CD4-positive, alpha-beta T cell treated with Interleukin-21 for 1 hour (primary cell): ENCODE measurements at regions not wholly inside any gene's neighbourhood (a gene's known extent, or its start where the extent isn't known, plus 50 kb on each side); places are given as distances from the start of the nearest gene placed in this dataset.
"Not testable (repeated sequence)": the region's sequence is repeated elsewhere in the genome, so short reads cannot be mapped to it uniquely, and the experiment has no call there.

Experiments used
- DNase-seq: peaks from one replicate; pipeline ENCODE4 v3.0.0-alpha.2; 2020

DNA sequence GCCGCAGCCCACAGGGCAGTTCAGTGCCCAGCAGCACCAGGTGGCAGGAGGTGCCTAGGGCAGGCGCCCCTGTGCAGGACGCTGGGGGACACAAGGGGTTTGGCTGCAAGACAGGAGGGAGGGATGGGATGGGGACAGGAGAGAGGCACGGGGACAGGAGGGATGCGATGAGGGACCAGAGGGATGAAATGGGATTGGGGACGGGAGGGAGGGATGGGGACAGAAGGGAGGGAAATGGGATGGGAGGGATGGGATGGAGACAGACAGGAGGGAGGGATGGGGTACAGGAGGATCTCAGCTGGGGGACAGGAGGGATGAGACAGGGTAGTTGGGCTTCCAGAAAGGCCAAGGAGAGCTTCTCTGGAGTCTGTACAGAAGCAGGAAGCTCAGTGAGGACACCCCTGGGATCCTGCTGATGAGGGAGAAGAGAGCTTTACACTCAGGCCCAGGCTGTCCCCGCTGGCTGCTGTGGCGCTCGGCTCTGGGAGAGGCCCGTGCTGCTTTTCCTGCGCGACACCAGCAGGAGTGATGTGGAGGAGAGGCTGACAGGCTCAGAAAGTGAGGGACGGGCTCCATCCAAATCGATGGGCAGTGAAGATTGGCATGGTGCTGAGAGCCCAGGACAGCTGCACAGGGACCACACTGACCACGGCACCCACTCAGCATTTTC, 400.8 kb downstream of the SMOC2 start:
- no peak for DNase-seq

DNA sequence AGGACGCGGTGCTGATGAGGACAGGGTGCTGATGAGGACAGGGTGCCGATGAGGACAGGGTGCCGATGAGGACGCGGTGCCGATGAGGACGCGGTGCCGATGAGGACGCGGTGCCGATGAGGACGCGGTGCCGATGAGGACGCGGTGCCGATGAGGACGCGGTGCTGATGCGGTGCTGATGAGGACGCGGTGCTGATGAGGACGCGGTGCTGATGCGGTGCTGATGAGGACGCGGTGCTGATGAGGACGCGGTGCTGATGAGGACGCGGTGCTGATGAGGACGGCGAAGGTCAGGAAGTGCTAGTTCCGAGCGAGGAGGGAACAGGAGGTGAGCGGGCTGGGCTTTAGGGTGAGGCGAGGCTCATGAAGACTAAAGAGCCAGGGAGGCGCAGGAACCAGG, 399.9 kb downstream of the SMOC2 start:
- DNase-seq, result not testable (repeated sequence)

DNA sequence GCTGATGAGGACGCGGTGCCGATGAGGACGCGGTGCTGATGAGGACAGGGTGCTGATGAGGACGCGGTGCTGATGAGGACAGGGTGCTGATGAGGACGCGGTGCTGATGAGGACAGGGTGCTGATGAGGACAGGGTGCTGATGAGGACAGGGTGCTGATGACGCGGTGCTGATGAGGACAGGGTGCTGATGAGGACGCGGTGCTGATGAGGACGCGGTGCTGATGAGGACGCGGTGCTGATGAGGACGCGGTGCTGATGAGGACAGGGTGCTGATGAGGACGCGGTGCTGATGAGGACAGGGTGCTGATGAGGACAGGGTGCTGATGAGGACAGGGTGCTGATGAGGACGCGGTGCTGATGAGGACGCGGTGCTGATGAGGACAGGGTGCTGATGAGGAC, 399.3 kb downstream of the SMOC2 start:
- not testable (repeated sequence) for DNase-seq

DNA sequence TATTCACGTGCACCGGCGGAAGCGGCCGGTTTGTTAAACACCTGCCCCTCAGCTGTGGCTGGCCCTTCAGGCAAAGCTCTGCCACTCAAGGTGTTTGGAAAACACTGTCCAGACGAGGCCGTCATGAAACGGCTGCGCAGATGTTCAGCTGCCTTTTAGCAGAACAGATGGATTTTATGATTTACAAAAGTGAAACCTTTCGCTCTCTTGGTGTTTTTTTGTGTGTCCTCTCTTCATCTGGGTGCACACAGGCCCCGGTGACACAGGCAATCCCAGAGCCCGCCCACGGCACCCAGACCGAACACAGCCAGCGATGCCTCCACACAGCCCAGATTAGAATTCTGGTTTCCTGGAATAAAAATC, 397.0 kb downstream of the SMOC2 start:
- DNase-seq, result no peak

DNA sequence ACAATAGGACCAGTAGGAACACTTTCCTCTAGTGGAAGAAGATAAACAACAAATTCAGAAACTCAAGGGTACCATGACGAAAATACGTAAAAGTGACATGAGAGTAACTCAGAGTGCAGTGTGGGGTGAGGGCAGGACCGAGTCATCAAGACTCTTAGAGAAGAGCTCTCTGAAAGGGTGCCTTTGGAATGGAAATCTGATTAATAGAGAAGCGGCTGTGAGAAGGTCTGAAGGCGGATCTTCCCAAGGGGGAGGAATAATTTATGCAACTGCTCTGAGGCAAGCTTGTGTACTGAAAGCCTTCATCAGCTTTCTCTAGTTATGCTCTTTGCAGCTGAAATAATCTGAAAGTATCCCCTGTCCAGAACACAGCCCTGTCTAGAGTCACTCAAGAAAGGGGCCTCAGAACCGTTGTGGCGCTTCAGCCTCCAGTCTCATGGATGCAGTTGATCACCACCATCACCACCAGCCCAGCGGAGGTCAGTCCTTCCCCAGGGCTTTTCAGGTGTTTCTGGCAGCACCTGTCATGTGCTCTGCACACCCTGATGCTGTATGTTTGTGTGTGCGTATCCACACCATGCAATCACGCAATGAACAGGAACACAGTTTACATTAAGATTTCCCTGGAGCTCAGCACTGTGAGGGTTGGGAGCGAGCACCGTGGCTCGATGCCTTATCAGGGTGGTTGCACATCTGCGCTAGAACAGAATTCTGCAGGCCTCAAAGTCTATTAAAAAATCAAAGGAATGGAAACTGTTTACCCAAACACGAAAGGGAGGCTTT, 396.5 kb downstream of the SMOC2 start:
- DNase-seq, result no peak

DNA sequence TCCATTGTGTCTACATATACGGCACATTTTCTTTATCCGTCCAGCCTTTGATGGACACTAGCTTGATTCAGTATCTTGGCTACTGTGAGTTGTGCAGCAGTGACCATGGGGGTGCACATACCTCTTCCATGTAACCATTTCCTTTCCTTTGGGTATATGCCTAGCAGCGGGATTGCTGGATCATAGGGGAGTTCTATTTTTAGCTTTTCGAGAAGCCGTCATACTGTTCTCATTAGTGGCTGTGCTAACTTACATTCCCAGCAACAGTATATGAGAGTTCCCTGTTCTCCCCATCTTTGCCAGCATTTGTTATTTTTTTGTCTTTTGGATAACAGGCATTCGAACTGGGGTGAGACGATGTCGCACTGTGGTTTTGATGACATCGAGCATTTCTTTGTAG, 395.0 kb downstream of the SMOC2 start:
- DNase-seq, result no peak

DNA sequence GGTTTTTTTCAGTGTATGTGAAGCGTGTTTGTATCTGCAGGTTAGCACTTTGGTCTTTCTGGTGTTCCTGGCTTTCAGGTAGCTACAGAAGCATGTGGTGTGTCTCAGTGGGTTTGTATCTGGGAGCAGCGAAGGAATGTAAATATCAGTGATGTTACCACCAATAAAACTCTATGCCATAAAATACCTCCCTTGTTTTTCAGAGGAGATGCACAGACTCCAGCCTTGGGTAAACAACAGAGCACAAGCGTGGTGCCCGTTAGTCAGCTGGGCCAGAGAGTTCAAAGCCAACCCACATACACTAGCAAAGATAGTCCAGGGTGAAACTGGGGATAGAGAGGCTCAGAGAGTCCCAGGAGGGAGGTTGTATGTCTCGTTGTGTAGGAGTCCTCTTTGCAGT, 393.8 kb downstream of the SMOC2 start:
- DNase-seq, result no peak

DNA sequence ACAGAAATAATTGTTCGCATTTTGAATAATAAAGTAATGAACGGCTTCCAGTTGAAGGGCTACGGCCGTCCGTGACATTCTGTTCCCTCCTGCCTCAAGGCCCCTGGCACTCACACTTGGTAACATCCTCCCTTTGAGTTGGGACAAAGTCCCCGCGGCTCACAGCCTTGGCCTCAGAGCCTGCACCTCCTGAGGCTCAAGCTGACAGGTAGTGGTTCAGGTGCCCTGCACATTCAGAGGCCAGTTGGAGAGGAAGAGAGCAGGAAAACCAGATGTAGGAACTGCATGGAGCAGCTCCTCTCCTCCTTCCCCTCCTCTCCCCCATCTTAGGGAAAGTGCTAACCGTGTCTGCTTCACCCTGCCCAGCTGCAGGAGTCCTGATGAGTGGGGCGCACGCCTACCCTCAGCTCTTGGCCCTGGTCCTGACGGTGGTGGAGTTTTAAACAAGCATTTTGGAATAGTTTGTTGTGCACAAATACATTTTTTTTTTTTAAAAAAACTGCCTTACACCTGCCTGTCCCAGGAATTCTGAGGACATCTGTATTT, 393.1 kb downstream of the SMOC2 start:
- no peak for DNase-seq

DNA sequence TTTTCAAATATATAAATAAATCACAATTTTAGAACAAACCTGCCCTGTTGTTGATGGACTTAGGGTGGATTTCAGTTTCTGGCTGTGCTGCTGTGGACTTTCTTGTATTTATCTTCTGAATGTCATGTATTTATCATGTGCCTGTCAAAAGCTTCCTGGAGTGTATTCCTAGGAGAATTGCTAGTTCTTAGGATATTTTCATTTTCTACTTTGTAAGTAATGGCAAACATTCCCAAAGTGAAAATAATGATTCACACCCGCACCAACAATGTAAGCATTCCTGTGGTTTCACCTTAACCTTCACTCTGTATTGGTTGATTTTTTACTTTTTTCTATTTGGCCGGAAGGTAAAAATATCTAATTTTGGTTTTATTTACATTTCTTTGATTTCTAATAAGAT, 387.8 kb downstream of the SMOC2 start:
- no peak for DNase-seq

DNA sequence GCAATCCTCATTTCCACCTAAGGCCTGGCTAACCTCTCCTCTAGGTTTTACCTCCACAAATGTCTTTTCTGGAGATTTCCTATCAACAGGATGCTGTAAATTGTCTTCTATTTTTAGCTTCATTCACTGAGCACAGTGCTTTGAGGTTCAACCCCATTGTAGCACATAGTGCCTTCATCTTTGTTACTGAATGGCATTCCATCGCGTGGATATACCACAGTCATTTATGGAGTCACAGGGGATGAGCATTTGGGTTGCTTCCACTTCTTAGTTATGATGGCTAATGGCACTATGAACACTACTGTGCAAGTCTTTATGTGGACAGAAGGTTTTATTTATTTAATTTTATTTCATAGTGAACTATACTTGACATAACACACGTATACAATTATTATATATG, 387.1 kb downstream of the SMOC2 start:
- DNase-seq, result no peak

DNA sequence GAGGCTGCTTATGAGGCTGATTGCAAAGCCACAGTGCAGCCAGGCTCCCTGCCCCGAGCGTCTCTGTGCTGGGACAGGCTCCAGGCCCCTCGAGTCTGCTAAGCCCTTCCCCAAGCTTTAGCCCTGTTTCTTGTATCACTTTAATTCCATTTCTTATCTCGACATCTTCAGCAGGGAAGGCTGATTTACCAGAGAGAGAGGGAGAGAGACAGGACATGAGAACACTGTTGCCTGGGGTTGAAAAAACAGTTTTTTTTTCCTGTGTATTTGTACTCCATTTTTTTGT, 386.5 kb downstream of the SMOC2 start:
- DNase-seq, result no peak

DNA sequence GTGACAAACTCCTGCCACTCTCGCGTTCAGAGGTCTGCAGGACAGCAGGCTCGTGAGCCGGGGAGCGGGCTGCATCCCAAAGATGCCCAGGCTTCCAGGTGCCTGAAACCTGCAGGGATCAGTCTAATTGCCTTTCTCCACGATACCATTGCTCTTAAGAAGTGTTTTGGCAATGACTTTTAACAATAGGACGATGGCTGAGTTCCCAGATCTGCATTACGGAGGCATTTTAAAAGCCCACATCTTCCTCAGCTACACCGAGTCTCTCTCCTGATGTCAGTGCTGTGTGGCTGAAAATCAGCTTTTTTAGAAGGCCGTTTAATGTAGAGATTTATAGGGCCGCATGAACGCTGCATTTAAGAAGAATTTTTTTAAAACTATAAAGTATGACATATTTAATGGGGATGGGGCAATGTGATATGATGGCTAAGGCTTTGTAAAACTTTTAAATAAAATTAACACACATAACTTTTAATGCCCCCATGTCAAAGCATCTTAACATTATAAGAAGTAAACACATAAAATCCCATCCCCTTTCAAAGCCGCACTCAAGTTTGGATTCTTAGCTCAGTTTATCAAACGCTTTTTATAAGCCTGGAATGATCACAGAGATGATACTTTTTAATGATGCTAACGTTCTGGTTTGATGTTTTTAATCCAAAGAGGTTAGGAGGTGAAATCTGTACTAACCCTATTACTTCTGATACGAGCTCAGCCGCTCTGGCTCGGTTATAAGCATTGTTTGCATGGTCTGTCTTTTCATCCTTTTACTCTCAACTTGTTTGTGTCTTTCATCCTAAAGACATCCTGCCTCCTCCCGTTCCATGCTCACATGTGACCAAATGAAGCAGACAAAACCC, 386.0 kb downstream of the SMOC2 start:
- no peak for DNase-seq

DNA sequence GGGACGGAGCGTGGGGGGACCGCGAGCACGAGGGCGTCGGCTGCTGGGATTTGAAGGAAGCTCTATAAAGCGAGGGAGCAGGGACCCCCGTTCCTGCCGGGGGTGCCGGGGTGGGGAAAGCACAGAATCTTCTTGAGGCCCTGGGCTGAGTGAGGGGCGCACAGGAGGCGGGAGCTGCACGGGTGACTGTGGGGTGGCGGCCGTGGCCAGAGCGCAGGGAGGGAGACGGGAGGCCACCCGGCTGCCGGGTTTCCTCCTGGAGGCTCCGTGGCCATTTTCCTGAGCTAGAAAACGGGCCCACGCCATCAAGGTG, 385.1 kb downstream of the SMOC2 start:
- no peak for DNase-seq

DNA sequence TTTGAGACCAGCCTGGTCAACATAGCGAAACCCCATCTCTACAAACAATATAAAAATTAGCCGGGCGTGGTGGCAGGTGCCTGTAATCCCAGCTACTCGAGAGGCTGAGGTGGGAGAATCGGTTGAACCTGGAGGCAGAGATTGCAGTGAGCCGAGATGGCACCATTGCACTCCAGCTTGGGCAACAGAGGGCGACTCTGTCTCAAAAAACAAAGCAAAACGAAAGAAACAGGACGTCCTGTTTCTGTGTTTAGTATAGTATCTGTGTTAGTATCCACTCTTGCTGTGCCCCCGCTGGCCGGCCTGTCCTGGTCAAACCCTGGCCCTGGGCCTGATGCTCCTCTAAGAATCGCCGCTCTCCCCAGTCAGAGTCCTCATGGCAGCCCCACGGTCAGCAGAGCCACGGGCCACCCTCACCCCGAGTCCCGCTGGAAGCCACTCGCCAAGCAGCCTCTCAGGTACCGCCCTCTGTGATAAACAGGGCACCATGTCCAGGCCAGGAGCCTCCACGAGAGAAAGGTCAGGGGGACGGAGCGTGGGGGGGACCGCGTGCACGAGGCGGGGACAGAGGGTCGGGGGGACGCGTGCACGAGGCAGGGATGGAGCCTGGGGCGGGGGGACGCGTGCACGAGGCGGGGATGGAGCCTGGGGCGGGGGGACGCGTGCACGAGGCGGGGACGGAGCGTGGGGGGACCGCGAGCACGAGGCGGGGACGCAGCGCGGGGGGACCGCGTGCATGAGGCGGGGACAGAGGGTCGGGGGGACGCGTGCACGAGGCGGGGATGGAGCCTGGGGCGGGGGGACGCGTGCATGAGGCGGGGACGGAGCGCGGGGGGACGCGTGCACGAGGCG, 384.5 kb downstream of the SMOC2 start:
- DNase-seq, result no peak

DNA sequence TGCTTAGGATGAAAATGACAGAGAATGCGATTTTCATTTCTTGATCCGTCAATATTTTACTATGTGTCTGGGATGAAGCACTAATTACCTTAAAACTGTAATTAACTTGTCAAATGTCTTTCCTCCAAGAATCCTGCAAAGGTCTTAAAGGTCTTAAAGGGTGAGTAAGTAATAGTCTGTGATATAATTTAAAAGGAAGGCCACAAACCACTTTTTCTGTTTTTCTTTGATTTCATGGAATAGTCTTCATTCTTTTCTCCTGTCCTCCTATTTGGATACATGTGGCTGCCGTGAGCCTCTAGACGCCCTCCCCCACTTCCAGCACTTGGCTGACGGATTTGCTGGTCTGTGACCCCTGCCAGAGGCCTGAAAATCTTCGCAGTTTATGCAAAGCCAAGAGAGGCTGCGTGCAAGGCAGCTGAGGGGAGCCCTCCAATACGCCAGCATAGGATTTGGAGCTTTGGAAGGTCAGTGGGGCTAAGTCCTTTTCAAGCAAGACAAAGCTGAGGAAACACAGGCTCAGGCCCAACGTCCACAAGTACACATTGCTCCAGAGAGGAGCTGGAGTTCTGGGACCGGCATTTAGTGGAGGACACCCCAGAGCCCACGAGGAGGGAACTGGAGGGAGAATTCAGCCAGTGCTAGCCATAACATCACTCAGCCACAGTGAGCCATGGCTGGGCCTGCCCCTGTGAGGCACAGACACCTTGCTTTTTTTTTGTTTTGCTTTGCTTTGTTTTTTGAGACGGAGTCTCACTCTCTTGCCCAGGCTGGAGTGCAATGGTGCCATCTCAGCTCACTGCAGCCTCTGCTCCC, 382.6 kb downstream of the SMOC2 start:
- no peak for DNase-seq

DNA sequence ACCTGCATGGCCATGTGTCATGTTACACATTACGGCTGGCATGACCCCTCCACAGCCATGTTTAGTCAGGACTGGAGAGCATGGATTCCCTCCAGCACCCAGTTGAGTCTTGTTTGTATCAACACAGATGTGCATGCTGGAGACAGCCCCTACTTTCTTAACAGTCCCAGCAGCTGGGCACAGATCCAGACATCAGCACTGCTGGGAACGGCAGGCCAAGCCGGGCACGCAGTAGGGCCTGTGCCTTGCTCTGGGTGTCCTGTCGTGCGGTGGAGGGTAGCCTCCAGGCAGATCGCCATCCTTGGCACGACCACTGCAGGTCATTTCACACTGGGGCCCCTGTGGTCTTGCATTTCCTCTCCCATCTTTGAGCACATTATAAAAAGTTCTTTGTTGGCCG, 381.4 kb downstream of the SMOC2 start:
- no peak for DNase-seq

DNA sequence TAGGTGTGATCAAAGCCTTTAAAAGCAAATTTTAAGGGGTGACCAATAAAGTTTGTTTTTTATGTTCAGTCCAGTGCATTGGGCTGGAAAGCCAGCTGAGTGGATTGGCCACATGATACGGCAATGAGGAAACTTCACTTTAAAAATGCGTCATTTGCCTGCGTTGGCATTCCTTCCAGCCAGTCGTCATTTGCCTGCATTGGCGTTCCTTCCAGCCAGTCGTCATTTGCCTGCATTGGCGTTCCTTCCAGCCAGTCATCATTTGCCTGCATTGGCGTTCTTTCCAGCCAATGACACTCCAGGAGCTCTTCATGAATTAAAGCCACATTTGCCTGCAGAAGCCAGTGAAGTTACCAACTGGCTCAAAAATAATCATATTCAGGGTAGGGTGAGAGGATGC, 378.6 kb downstream of the SMOC2 start:
- no peak for DNase-seq

DNA sequence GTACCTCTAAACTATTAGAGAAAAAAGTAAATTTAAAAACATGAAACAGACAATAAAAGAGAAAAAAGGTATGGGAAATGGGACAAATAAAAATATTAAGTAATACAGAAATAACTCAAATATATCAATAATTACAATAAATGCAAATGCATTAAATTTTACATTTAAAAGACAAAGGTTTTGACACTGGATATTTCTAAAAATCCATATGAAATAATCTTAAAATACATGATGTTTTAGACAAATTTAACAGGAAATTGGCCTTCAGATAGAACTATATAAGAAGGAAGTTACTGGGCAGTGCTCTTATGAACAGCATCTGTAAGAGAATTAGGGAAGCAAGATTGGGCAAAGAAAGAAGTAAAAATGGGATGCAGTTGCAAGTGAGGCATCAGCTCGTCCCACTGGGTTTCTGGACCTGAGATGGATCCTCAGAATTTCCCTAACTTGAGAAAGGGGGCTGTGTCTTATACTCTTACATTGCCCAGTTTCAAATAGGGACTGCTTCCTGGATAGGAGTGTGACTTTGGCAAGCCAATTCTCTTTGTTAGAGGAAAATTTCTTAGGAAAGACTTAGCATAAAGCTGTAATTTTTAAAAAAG, 376.7 kb downstream of the SMOC2 start:
- no peak for DNase-seq

DNA sequence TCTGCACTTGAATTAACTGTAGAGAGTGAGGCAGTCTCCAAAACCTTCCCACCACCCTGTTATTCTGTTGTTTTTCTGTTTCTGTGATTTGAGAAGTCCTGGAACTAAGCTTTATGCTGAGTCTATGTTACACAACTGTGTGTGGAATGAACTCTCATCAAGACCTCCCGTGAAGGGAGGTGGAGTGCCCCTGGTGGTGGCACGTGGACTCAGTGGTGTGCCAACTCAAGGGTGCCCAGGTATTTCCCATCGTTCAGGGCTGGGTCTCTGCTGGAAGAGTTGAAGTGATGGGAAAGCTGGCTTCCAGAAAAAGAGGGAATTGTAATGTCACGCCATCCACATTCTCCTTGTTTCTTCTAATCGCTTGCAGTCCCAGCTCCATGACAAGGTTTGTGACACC, 374.2 kb downstream of the SMOC2 start:
- no peak for DNase-seq

DNA sequence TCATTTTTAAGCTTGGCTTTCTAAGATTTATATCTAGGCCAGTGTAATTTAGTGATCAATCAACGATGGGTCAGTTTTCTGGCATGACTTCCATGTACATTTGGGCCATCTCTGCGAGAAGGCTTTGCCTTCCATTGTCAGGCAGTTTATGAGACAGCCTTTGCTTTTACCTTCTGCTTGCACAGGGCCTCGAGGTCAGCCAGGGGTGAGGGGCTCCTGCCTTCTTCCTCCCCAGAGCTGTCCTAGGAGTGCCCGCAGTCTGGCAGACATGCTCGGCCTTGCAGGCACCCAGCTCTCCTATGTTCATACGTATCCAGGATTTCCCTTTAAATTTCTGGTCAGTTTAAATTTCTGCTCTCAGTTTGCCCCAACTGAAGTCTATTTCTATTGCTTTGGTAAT, 367.2 kb downstream of the SMOC2 start:
- no peak for DNase-seq

DNA sequence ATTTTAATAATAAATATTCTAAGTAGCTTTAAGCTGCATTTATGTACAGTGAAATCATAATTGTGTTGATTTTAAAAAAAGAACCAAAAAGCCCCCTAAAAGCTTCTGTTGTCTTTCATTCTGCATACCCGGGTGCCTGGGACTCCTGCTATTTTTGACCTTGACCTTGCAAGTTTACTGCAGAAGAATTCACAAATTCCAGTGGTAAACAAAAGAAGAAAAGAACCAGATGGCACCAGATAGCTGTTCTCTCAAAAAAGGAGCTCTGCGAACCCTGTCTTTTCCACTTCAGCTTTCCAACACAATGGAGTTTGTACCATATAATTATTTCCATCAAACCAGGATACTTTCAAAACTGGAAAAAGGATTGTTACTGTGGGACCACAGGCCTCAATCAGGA, 363.3 kb downstream of the SMOC2 start:
- DNase-seq, result no peak

DNA sequence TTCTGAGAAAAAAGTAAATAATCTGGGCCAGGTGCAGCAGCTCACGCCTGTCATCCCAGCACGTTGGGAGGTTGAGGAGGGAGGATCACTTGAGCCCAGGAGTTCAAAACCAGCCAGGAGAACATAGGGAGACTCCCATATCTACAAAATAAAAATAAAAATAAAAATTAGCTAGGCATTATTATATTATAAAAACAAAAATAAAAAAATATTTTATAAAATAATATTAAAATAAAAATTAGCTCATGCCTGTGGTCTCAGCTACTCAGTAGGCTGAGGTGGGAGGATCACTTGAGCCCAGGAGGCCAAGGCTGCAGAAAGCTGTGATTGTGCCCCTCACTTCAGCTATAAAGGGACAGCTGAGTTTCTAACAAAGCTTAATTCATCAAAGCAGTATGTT, 362.9 kb downstream of the SMOC2 start:
- DNase-seq, result no peak
